CD4-positive, CD25-positive, alpha-beta regulatory T cell (primary cell): ENCODE measurements at regions not wholly inside any gene's neighbourhood (a gene's known extent, or its start where the extent isn't known, plus 50 kb on each side); places are given as distances from the start of the nearest gene placed in this dataset.
A peak's percentile ranks its signal among the peaks of the same experiment; 100 is the strongest.
"Not testable (repeated sequence)": the region's sequence is repeated elsewhere in the genome, so short reads cannot be mapped to it uniquely, and the experiment has no call there.

Experiments used
- ATAC-seq, 2 donors: fragments of 150-1000 bp; cut with Tn5 transposase; one replicate each; pipeline ENCODE4 v1.10.0; 2021; ENCODE audit warnings: low read depth in 2 of 2, moderate number of reproducible peaks in 2 of 2, moderate library complexity in 1 of 2
- DNase-seq, 3 donors: peaks; one replicate each; pipeline versions ENCODE4 v3.0.0 to v3.0.0-alpha.2; 2012 to 2022; ENCODE audit warnings: mixed read lengths in 1 of 3
- H3K27ac ChIP-seq: one replicate; pipeline ENCODE4 v1.7.0; 2013; ENCODE audit warnings: mild to moderate bottlenecking, low read length; ENCODE audit not compliant: insufficient read depth, poor library complexity, severe bottlenecking
- H3K27me3 ChIP-seq: one replicate; pipeline ENCODE4 v1.7.0; 2013; ENCODE audit warnings: low read length; ENCODE audit not compliant: control insufficient read depth, insufficient read depth
- H3K36me3 ChIP-seq: one replicate; pipeline ENCODE4 v1.7.0; 2013; ENCODE audit warnings: mild to moderate bottlenecking, low read length, moderate library complexity; ENCODE audit not compliant: control insufficient read depth, insufficient read depth
- H3K4me1 ChIP-seq: 2 replicates; pipeline ENCODE4 v1.7.0; 2013; ENCODE audit warnings: mild to moderate bottlenecking, low read length; ENCODE audit not compliant: insufficient read depth, control insufficient read depth, poor library complexity, severe bottlenecking
- H3K4me3 ChIP-seq: one replicate; pipeline ENCODE4 v1.7.0; 2013; ENCODE audit warnings: low read depth, mild to moderate bottlenecking, low read length, moderate library complexity
- H3K9me3 ChIP-seq, 2 experiments: 1 replicate in 1 of 2; 2 replicates in 1 of 2; pipeline ENCODE4 v1.7.0; 2013; ENCODE audit warnings: low read length in 2 of 2, mild to moderate bottlenecking in 1 of 2, moderate library complexity in 1 of 2; ENCODE audit not compliant: control insufficient read depth in 2 of 2
- H3K27ac Mint-ChIP-seq, 3 donors: one replicate each; pipeline ENCODE4 v1.8.0; 2020 to 2022; ENCODE audit warnings: mild to moderate bottlenecking in 3 of 3, mixed read lengths in 3 of 3, moderate library complexity in 2 of 3
- H3K27me3 Mint-ChIP-seq: one replicate; pipeline ENCODE4 v1.8.0; 2022; ENCODE audit warnings: mild to moderate bottlenecking, mixed read lengths
- H3K36me3 Mint-ChIP-seq: one replicate; pipeline ENCODE4 v1.8.0; 2020; ENCODE audit warnings: mixed read lengths
- H3K4me1 Mint-ChIP-seq, 4 donors: one replicate each; pipeline ENCODE4 v1.8.0; 2020 to 2022; ENCODE audit warnings: mixed read lengths in 4 of 4, mild to moderate bottlenecking in 1 of 4
- H3K4me3 Mint-ChIP-seq, 4 donors: one replicate each; pipeline ENCODE4 v1.8.0; 2020 to 2022; ENCODE audit warnings: mild to moderate bottlenecking in 4 of 4, mixed read lengths in 4 of 4, moderate library complexity in 3 of 4
- H3K9me3 Mint-ChIP-seq, 7 donors: one replicate each; pipeline ENCODE4 v1.8.0; 2020 to 2022; ENCODE audit warnings: mixed read lengths in 7 of 7, mild to moderate bottlenecking in 3 of 7, moderate library complexity in 2 of 7

DNA sequence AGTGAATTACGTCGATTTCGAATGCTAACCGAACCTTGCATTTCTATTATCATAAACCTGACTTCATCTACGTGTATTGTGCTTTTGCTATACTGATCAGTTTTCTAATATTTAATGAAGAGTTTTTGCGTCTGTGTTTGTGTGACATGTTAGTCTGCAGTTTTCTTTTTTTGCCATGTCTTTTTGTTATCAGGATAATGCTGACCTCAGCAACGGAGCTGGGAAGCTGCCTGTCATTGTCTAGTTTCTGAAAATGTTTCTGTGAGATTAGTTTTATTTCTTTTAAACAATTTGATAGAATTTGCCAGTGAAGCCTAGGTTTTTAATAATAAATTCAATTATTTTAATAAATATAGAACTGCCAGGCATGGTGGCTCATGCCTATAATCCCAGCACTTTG is 139.3 kb downstream of the LAT start:
- H3K27me3 Mint-ChIP-seq, H3K27ac ChIP-seq, H3K4me1 ChIP-seq, H3K9me3 Mint-ChIP-seq, H3K9me3 ChIP-seq, H3K4me3 ChIP-seq, DNase-seq, H3K4me3 Mint-ChIP-seq, ATAC-seq, H3K27me3 ChIP-seq: not testable (repeated sequence)
- Mint-ChIP-seq H3K27ac (peak overlapping the region in 1 of 3 donors; percentile 65), H3K36me3 (peaks cover 30% of the 10 kb centered on the region), H3K4me1 (peaks cover 6 to 29% (median 15%) of the 10 kb centered on the region in 4 donors)
- peaks cover 11% of the 10 kb centered on the region for H3K36me3 ChIP-seq

DNA sequence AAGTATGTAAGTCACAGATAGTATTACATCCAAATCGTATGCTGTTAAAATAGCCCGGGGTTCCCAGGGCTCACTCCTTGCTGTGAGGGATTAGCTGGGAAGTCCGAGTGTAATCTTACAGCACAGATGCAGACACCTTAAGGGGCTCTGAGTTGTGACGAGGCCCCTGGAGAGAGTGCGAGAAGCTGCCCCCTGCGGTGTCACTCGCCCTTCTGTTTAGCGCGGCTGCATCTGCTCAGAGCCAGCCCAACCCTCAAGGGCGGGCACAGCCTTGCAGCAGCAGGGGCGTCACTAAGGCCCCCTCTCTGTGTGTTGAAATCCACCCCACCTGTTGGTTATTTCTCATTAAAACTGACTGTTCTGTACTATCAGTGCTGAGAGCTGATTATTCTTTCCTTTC is 135.8 kb downstream of the LAT start:
- H3K4me1 Mint-ChIP-seq: peaks cover 13 to 47% (median 20%) of the 10 kb centered on the region in 4 donors
- not testable (repeated sequence) for H3K27me3 ChIP-seq, H3K9me3 ChIP-seq, DNase-seq, H3K4me3 Mint-ChIP-seq, H3K27ac ChIP-seq, ATAC-seq, H3K27me3 Mint-ChIP-seq, H3K4me3 ChIP-seq, H3K9me3 Mint-ChIP-seq, H3K4me1 ChIP-seq
- peaks cover 36% of the 10 kb centered on the region for H3K36me3 Mint-ChIP-seq
- peaks cover 23% of the 10 kb centered on the region for H3K36me3 ChIP-seq
- peak overlapping the region in 2 of 3 donors; percentile 26 to 52 for H3K27ac Mint-ChIP-seq

DNA sequence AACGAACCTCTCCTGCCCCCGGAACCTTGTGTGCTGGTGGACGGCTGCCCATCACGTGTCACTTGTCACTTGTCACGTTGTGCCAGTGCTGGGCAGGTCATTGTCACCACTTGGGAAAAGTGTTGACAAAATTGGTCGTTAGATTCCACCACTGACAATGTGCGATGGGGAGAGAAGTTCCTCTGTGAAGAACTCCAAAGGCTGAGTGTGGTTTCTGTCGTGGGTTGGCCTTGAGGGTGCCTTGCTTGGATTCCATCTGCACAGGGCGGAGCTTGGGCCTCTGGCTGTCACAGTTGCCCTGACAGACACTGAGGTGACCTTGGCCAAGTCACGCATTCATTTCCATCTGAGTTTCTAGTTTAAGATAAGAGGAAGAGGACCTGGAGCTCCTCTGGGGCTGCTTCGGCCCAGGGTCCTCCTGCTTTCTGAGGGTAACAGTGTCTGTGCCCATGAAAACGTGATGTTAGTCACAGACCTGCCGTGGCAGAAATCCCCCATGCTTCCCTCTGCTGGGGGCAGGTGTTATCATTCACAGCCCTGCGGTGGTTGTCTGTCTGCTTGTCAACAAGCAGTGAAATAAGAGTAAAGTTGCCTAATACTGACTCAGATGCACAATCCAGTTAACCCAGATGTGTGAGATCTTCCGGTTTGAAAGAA is 133.6 kb downstream of the LAT start:
- peak in 1 of 3 donors; percentile 52 for DNase-seq
- H3K27ac ChIP-seq, H3K27me3 ChIP-seq, H3K4me1 ChIP-seq, H3K27me3 Mint-ChIP-seq, H3K9me3 ChIP-seq, H3K9me3 Mint-ChIP-seq, H3K4me3 ChIP-seq: not testable (repeated sequence)
- peaks cover 14 to 55% (median 30%) of the 10 kb centered on the region in 4 donors for H3K4me1 Mint-ChIP-seq
- peaks cover 36% of the 10 kb centered on the region for H3K36me3 ChIP-seq
- H3K27ac Mint-ChIP-seq: peak overlapping the region; percentile 58 to 92 (median 75)
- H3K36me3 Mint-ChIP-seq: peaks cover 32% of the 10 kb centered on the region
- peak overlapping the region in 2 of 4 donors; percentile 23 to 41 for H3K4me3 Mint-ChIP-seq
- peak; percentile 62 to 67 for ATAC-seq

DNA sequence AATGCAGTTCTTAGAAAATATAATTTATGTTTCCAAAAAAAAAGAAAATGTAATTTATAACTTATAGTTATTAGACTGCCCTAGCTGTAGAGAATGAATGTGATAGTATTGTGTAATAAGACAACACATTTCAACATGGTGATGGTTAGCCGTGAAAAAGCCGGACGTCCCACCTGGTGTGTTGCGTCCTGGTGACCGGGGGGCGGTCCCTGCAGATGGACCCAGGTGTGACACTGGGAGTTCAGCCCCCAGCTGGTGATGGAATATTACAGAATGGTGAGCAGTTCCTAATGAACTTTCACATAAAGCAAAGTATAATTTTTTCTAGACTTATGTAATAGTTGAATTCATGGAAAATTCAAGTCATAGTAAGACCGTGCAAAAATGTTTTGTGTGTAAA is 132.8 kb downstream of the LAT start:
- no peaks in the 10 kb centered on the region for H3K9me3 ChIP-seq
- ATAC-seq: no peak
- no peaks in the 10 kb centered on the region for H3K27me3 ChIP-seq
- no peak overlapping the region for H3K4me3 ChIP-seq
- H3K36me3 Mint-ChIP-seq: peaks cover 31% of the 10 kb centered on the region
- H3K4me3 Mint-ChIP-seq: no peak overlapping the region
- H3K27me3 Mint-ChIP-seq: no peaks in the 10 kb centered on the region
- peak overlapping the region; percentile 69 to 81 (median 75) for H3K27ac Mint-ChIP-seq
- H3K27ac ChIP-seq: no peak overlapping the region
- peaks cover 11% of the 10 kb centered on the region for H3K4me1 ChIP-seq
- peaks cover 40% of the 10 kb centered on the region for H3K36me3 ChIP-seq
- H3K4me1 Mint-ChIP-seq: peaks cover 11 to 61% (median 33%) of the 10 kb centered on the region in 4 donors
- no peaks in the 10 kb centered on the region for H3K9me3 Mint-ChIP-seq
- no peak for DNase-seq

DNA sequence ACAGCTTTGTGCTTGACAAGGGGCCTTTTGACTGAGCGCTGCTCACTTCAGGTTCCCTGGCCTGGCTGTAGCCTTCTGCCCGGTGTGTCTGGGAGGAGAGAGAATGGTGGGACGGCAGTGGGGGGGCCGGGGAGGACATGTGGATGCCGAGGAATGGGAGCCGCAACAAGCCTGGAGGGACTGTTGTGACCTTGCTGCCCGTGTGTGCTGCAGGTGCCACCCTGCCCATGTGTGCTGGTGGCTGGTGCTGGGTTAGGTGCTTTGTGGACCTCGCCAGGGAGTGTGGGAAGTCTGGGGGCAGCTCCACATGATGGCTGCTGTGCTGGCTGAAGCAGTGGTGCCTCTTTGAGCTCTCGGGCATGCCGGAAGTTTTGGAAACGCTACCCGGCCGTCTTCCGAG is 132.1 kb downstream of the LAT start:
- H3K4me1 ChIP-seq: peaks cover 11% of the 10 kb centered on the region
- peaks cover 40% of the 10 kb centered on the region for H3K36me3 ChIP-seq
- H3K4me3 ChIP-seq: no peak overlapping the region
- H3K27ac Mint-ChIP-seq: peak overlapping the region; percentile 72 to 98 (median 89)
- no peaks in the 10 kb centered on the region for H3K9me3 ChIP-seq
- peaks cover 13 to 66% (median 36%) of the 10 kb centered on the region in 4 donors for H3K4me1 Mint-ChIP-seq
- H3K36me3 Mint-ChIP-seq: peaks cover 32% of the 10 kb centered on the region
- H3K27ac ChIP-seq: no peak overlapping the region
- no peak for ATAC-seq
- H3K27me3 ChIP-seq: no peaks in the 10 kb centered on the region
- no peak overlapping the region for H3K4me3 Mint-ChIP-seq
- no peaks in the 10 kb centered on the region for H3K27me3 Mint-ChIP-seq
- no peaks in the 10 kb centered on the region for H3K9me3 Mint-ChIP-seq
- no peak for DNase-seq

DNA sequence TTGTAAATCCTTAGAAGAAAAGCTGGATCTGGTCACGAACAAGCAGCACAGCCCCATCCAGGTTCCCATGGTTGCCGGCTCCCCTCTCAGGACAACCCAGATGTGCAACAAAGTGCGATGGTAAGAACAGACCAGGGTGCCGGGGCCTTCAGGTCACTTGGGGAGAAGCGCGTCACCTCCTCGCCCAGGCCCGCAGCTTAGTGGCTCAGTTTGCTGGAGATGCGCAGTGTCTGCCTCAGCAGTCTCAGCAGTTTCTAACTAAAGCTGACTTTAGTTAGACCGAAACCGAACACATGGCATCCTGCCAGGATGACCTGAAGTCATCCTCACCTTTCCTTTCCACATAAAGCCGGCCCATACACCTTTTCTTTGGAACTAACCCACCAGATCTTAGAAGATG is 131.4 kb downstream of the LAT start:
- H3K9me3 ChIP-seq, ATAC-seq, H3K4me3 ChIP-seq, DNase-seq, H3K27me3 ChIP-seq, H3K27me3 Mint-ChIP-seq, H3K9me3 Mint-ChIP-seq: not testable (repeated sequence)
- Histone ChIP-seq H3K36me3 (peaks cover 40% of the 10 kb centered on the region), H3K27ac (peak overlapping the region; percentile 23), H3K4me1 (peaks cover 11% of the 10 kb centered on the region)
- Mint-ChIP-seq H3K27ac (peak overlapping the region; percentile 52 to 90 (median 89)), H3K4me1 (peaks cover 13 to 72% (median 40%) of the 10 kb centered on the region in 4 donors), H3K36me3 (peaks cover 33% of the 10 kb centered on the region), H3K4me3 (peak overlapping the region in 2 of 4 donors; percentile 43 to 78)

DNA sequence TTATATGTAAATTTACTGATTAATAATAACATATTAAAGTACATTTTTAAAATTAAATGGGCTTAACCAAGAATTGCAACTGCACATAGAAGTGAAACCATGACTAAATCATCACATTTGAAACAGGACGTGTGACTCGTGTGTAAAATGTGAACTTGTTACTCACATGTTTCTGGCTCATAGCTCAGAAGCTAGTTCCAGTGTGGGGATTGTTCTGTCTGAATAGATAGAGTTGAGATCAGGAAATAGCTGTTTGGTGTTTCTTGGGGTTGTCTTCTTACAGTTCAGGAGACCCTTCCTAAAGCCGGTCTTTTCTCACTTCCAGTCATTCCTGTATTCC is 130.9 kb downstream of the LAT start:
- DNase-seq (peak in 1 of 3 donors; percentile 50), ATAC-seq (peak in 1 of 2 donors; percentile 54)
- Histone ChIP-seq H3K36me3 (peaks cover 40% of the 10 kb centered on the region), H3K27ac (peak overlapping the region; percentile 14), H3K4me1 (peaks cover 11% of the 10 kb centered on the region)
- not testable (repeated sequence) for H3K4me3 ChIP-seq, H3K27me3 Mint-ChIP-seq, H3K9me3 ChIP-seq, H3K27me3 ChIP-seq, H3K9me3 Mint-ChIP-seq
- peak overlapping the region; percentile 52 to 90 (median 89) for H3K27ac Mint-ChIP-seq
- H3K4me3 Mint-ChIP-seq: peak overlapping the region in 2 of 4 donors; percentile 31 to 78
- H3K4me1 Mint-ChIP-seq: peaks cover 16 to 74% (median 40%) of the 10 kb centered on the region in 4 donors
- peaks cover 36% of the 10 kb centered on the region for H3K36me3 Mint-ChIP-seq
